ENCODE measurements at regions not wholly inside any gene's neighbourhood (a gene's known extent, or its start where the extent isn't known, plus 50 kb on each side); places are given as distances from the start of the nearest gene placed in this dataset.

DNA sequence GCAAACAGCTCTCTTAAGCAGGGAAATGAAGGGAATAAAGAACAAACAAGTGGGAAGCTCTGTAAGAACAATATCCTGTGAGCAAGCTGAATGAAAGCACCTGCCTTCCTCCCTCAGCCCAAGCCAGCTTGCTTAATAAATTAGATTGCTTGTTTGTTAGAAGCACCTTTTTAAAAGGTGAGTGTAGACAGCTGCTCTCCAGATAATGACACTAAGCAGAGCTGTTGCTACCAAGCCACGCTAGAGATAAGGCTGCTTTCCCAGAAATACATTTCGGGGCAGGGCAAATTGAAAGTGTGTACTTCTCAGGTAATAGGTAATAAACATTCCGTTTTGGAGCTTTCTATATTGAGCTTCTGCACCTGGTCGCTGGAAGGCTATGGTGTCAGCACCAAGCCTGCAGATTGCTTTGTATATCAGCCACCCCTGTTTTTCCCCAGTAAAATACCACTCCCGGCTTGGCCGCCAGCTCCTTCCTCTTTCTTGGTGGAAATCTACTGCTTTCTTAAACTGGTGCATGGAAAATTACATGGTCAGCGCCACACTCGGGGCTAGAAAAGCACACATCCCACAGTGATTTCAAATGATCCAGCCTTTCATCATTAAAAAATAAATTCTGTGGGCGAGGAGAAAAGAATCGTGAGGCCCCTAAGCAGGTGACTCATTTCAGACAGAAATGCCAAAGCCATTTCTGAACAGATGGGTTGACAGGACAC lies 151.3 kb downstream of the ETS2 start:
- no peak for DNase-seq (ENCODE audit: low spot score)

DNA sequence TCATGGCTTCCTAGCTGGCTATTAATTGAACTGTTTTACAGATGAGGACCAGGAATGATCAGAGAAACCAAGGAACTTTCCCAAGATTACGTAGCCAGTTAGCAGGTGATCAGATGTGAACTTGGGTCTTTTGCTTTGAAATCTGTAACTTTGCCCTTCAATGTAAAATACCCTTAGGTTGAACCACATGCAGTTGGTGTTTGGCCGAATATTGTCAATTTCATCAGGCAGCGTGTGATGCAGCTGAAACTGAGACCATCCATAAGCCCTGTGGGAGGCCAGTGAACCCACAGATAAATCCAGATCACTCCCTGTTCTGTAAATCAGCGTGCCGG lies 150.8 kb downstream of the ETS2 start:
- no peak for DNase-seq (ENCODE audit: low spot score)

DNA sequence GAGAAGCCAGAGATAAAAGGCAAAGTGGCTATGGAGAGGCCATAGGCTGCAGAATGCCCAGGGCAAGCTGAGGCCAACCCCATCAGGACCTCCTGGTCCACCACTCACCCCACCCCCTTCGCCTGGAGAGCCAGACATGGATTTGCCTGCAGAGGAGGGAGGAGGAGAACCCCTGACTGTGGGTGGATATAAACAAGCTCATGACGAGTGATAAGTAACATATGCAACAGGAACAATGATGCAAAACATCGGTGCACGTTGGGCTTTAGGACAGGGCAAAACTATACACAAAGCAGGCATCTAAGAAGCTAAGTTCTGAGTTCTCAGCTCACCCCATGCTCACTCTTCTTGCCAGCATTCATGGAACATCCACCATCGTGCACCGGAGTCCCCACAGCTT lies 150.3 kb downstream of the ETS2 start:
- no peak for DNase-seq (ENCODE audit: low spot score)

GRCh38 chr21:38955495-38955894 lies 149.8 kb downstream of the ETS2 start:
- no peak for DNase-seq (ENCODE audit: low spot score)

DNA sequence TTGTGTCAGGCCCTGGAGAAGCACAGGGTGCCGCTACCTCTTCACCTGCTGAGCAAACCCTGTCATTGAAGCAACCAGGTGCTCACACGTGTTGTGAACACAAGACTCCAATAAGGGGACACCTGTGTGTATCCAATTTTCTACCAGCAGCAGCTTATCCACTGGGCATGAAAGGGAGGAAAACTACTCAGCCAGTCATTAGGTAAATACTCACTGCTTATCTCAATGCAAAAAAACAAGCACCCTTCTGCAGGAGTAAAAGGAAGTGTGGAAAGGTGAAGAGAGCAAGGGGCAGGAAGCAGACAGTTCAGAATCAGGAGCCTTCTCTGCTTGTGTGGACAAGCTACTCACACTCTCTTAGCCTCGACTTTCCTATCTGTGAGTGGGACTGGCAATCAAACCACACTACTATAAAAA lies 148.9 kb downstream of the ETS2 start:
- DNase-seq (ENCODE audit: low spot score), result no peak

DNA sequence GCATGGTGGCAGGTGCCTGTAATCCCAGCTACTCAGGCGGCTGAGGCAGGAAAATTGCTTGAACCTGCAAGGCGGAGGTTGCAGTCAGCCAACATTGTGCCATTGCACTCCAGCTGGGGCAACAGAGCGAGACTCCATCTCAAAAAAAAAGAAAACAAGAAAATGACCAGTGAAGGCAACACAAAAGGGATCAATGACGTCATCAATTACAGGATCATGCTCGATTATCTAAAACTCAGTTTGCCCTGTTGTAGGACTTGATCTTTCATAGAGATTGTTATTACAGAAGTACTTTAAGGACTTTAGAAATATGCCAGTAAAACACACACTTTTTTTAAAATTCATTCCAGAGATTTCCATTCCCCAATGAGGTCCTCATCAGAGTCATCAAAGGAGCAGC lies 147.8 kb downstream of the ETS2 start:
- no peak for DNase-seq (ENCODE audit: low spot score)

DNA sequence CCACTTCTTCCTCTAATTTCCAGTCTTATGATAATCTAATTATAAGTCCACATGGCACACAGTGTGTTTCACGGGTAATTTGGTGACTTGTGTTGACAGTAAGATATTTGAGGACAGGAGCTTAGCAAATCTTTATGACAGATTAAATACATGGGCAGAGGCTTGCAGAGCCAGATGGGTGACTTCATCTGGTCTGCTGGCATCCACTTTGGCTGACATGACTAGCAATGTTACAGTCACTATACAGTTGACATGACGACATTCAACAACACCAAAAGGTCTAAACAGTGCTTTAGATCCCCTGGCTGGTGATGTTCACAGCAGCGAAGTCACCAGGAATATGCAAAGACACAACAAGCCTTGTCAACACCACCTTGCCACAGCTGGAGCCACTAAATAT lies 147.2 kb downstream of the ETS2 start:
- no peak for DNase-seq (ENCODE audit: low spot score)

DNA sequence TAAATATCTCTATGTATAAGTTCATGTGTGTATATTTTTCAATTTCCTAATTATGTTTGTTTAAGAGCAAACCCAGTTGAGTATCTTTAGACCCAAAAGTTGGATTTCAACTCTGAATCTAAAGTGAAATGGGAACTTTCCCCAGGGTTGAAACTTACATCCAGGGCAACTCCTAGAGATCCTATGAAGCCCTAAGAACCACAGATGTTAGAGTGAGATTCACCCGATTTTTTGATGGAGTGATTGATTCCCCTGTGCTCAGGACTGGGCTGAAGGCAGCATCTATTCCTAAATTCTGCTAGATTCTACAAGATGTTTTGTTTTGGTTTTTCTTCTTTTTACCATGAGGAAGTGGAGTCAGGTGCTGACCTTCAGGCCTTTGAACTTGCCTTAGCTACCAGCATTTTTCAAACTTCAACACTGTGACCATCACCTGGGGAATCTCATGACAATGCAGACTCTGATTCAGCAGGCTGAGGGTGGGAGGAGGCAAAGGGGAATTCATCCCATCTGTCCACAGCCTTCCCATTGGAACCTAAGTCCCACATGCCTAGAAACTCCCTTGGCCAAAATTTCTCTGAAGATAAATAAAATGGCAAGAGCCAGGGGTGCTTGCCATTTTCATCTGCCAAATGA lies 145.5 kb downstream of the ETS2 start:
- no peak for DNase-seq (ENCODE audit: low spot score)

DNA sequence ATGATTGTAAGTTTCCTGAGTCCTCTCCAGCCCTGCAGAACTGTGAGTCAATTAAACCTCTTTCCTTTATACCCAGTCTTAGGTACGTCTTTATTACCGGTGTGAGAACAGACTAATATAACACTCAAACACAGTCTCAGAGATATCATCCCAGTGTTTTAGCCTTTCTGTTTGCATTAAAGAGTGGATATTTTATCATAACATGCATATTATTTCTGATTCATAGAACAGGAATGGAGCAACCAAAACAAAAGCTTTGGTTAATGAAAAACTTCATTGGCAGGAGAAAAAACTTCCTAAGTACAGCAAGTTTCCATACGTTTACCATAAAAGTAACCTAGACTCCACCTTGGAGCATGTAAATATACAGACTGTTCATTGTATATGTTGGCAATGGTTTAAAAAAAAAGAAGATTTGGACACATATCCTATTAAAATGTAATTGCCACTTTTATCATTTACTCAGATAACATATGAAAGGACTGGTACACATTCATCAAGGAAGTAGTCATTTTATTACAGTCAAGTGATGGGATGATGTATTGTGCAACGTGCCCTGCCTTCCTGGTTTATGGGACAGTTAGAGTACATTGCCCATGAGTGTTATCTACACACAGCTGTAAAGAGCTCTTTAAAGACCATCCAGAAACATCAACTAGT lies 144.8 kb downstream of the ETS2 start:
- DNase-seq (ENCODE audit: low spot score), result no peak

GRCh38 chr21:38949070-38949380 lies 143.3 kb downstream of the ETS2 start:
- no peak for DNase-seq (ENCODE audit: low spot score)

DNA sequence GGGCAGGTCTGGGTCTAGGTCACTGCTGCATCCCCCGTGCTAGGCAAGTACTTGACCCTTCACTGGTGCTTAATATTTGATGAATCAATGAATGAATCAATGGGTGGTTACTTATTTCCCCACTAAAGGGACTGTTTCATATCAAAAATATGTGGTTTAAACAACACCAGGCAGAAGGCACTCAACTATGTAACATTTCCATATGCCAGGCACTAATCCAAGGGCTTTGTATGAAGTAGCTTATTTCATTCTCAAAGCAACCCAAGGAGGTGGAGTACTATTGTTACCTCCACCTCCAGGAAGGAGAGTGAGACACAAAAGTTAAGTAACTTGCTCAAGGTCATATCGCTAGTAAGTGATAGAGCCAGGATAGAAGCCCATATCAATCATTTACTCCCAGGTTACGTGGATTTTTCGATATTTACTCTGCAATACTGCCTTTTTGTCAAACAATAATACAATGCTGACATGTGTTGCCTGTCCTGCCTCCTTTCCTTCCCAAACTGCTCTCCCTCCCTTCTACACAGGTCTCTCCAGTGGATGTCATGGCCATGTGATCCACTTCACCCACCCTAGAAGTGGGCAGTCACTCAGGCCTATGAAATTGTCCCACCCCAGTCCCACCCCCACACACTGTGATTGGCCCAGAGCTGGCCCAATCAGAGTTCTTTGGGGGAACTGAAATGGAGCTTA lies 142.8 kb downstream of the ETS2 start:
- DNase-seq (ENCODE audit: low spot score), result no peak

DNA sequence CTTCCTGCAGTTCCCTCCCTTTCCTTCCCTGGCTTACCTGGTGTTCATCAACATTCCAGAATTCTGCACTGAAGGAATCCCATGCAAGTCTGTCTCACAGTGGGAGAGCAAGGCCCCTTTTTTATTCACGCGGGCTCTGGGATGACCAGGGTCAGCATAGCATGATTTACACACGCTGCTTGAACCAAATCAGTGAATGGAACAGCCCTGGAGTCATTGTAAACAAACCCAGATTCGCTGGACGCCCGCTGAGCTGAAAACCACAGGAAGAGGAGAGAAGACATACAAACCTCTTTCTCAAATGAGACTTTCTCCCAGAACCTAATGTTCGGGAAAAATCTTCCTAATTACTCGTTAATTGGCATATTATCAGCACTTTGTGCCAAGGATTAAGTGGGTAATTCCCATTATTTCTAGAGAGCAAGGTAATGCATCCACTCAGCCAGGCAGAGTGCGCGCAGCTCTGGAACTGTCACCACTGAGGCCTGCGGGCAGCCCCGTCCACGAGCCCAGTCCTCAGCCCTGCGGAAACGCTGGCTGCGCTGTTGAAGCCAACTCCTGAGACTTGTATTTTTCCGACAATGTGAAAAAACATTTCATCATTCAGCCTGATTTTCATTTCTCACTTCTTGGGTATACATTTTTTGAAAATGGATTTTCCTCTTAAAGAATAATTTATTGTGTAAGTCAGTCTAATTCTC lies 140.0 kb downstream of the ETS2 start:
- DNase-seq (ENCODE audit: low spot score), result no peak

DNA sequence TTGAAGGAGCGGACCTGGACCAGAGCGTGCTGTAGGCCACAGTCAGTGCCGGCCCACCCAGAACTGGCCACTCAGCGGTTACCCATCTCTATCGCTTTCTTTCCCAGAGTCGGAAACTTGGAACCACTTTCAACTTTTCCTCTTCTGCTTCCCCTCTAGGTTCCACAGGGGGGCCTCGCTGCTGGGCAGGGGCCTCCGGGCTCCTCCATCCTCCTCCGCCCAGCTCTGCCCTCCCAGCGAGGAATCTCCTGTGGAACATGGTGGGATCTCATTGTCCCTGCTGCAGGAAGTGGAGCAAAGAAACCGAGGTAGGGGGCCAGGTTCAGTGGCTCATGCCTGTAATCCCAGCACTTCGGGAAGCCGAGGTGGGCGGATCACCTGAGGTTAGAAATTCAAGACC lies 139.2 kb downstream of the ETS2 start:
- DNase-seq (ENCODE audit: low spot score), result no peak

- no peak for DNase-seq (ENCODE audit: low spot score)
Measured at GRCh38 chr21:38944402-38944801, 138.7 kb downstream of the ETS2 start.

DNA sequence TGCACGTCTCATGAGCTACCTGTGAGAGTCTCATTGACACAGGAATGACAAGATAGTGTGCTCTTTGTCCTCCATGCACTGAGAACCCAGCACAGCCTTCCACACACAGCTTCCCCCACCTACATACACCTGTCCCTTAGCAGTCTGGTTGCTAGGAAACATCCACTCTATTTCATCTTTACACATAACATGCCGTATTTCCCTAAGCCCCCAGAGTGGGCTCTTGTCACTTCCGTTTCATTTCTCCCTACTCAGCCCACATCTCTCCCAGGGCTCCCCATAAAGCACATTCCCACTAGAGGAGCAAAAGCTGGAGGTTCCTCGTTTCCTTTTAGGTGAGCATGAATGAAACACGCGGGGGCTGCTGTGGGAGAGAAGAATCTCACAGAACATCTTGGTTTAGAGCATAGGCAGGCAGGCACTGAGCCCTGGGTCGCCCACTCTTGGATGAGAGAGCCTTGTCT lies 137.1 kb downstream of the ETS2 start:
- DNase-seq (ENCODE audit: low spot score), result no peak

GRCh38 chr21:38938769-38939168 lies 133.0 kb downstream of the ETS2 start:
- no peak for DNase-seq (ENCODE audit: low spot score)

DNA sequence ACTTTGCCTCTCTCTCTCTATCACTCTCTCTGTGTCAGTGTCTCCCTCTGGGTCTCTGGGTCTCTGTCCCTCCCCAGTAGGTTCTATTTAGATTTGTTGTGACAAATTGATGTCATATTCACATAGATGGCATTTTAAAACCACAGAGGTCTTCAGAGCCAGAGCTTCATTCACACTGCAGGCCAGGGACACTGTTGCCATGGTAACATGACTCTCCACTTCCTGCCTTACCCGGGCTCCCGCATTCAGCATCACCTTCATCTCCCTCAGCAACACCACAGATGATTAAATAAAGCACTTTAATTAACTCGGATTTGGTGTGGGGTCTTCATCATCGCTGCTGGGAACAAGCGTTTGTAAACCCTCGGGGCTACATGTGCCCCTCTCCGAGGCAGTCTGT lies 132.6 kb downstream of the ETS2 start:
- no peak for DNase-seq (ENCODE audit: low spot score)

- no peak for DNase-seq (ENCODE audit: low spot score)
Measured at GRCh38 chr21:38937844-38938243, 132.1 kb downstream of the ETS2 start.

- DNase-seq (ENCODE audit: low spot score), result no peak
Measured at GRCh38 chr21:38937286-38937790, 131.6 kb downstream of the ETS2 start.

DNA sequence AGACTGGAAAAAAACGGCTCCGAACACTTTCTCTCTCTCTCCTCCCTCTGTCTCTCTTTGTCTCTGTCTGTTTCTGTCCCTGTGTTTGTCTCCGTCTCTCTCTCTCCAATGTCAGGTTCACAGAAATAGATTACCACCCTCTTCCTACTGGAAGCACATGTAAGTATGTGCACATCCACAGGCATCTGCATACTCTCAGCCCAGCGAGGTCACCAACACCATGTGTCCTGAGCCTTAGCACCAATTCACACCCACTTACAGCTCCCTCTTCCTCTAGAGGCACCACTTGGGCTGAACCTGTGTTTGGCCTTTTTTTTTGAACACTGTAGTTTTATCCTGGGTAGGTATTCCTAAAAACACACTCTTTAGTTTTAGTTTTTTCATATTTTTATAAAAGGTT lies 130.5 kb downstream of the ETS2 start:
- no peak for DNase-seq (ENCODE audit: low spot score)

GRCh38 chr21:38933731-38934130 lies 128.0 kb downstream of the ETS2 start:
- DNase-seq (ENCODE audit: low spot score), result no peak

- DNase-seq (ENCODE audit: low spot score), result no peak
Measured at GRCh38 chr21:38931291-38931690, 125.6 kb downstream of the ETS2 start.

All from left forelimb (tissue), 1 donor.